Smooth muscle cell (in vitro differentiated cells): ENCODE measurements at regions not wholly inside any gene's neighbourhood (a gene's known extent, or its start where the extent isn't known, plus 50 kb on each side); places are given as distances from the start of the nearest gene placed in this dataset.

ENCODE experiments used
- DNase-seq: peaks from one replicate; lab custom pipeline; 2025; ENCODE audit not compliant: unreplicated experiment; lab: John Stamatoyannopoulos, UW
- H2AFZ ChIP-seq: fragments of 200-600 bp; sonication (generic); 2 replicates; pipeline ENCODE4 v1.6.0; 2016; ENCODE audit warnings: antibody characterized with exemption, low read depth, mild to moderate bottlenecking
- H3F3A ChIP-seq: fragments of 200-600 bp; sonication (generic); 2 replicates; pipeline ENCODE4 v1.6.0; 2017; ENCODE audit warnings: antibody characterized with exemption, low read depth
- H3K27ac ChIP-seq: fragments of 200-600 bp; sonication (generic); 2 replicates; pipeline ENCODE4 v1.5.1; 2016; ENCODE audit warnings: low read depth, mild to moderate bottlenecking
- H3K27me3 ChIP-seq: fragments of 200-600 bp; sonication (generic); 2 replicates; pipeline ENCODE4 v1.6.1; 2016; ENCODE audit warnings: low read depth, mild to moderate bottlenecking
- H3K36me3 ChIP-seq: fragments of 200-600 bp; sonication (generic); 2 replicates; pipeline ENCODE4 v1.5.1; 2016; ENCODE audit warnings: low read depth
- H3K4me1 ChIP-seq: fragments of 200-600 bp; sonication (generic); 2 replicates; pipeline ENCODE4 v1.5.1; 2016; ENCODE audit warnings: low read depth
- H3K4me2 ChIP-seq: fragments of 200-600 bp; sonication (generic); 2 replicates; pipeline ENCODE4 v1.6.0; 2016; ENCODE audit warnings: mild to moderate bottlenecking
- H3K4me3 ChIP-seq: fragments of 200-600 bp; sonication (generic); 2 replicates; pipeline ENCODE4 v1.5.1; 2016; ENCODE audit warnings: mild to moderate bottlenecking
- H3K79me2 ChIP-seq: fragments of 200-600 bp; sonication (generic); 2 replicates; pipeline ENCODE4 v1.6.0; 2016; ENCODE audit warnings: low read depth, mild to moderate bottlenecking
- H3K9ac ChIP-seq: fragments of 200-600 bp; sonication (generic); 2 replicates; pipeline ENCODE4 v1.6.0; 2016; ENCODE audit warnings: low read depth
- H3K9me3 ChIP-seq: fragments of 200-600 bp; sonication (generic); replicated peaks from 2 replicates; pipeline ENCODE4 v1.5.1; 2016; ENCODE audit warnings: low read depth
- H4K20me1 ChIP-seq: fragments of 200-600 bp; sonication (generic); 2 replicates; pipeline ENCODE4 v1.6.0; 2016; ENCODE audit warnings: low read depth
- CTCF ChIP-seq: fragments of 200-600 bp; sonication (generic); IDR thresholded peaks from 2 replicates; pipeline ENCODE4 v1.5.1; 2017; ENCODE audit warnings: borderline replicate concordance, mild to moderate bottlenecking, antibody characterized with exemption; ENCODE audit not compliant: insufficient read depth, poor library complexity, severe bottlenecking
- WGBS: methylation state at CpG from one replicate; pipeline ENCODE4 v1.1.7; 2016; ENCODE audit warnings: low lambda C conversion rate; 5-methylcytosine and 5-hydroxymethylcytosine counted together

DNA sequence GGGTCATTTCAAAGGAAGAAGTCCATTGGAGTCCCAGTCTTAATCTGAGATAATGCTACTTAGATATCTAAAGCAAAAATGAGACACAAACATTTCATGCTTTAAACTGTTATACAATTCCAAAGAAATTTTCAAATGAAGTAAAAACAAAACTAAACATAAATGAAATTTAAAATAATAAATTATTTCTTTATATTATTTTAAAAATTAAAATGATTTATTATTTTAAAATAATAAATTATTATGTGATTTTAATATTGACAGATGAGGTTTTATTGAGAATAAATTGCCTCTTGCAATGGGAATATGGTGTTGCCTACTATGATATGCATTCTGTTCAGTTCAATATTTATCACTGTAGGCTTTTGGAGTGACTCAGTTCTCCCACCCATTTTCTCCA lies 93.7 kb upstream of the BACH2 start:
- Histone ChIP-seq H4K20me1 (no peaks in the 10 kb centered on the region), H3K27ac (no peak overlapping the region), H3K4me2 (no peak overlapping the region), H3K36me3 (no peaks in the 10 kb centered on the region), H3K4me3 (no peak overlapping the region), H3K79me2 (no peaks in the 10 kb centered on the region), H3K4me1 (peaks cover 4% of the 10 kb centered on the region), H3K9me3 (no peaks in the 10 kb centered on the region), H3K27me3 (peaks cover 7% of the 10 kb centered on the region), H2AFZ (no peak overlapping the region), H3F3A (no peaks in the 10 kb centered on the region), H3K9ac (no peak overlapping the region)
- TF ChIP-seq CTCF: no peak
- DNase-seq: no peak

- H3K27me3 ChIP-seq: no peaks in the 10 kb centered on the region
- no peak overlapping the region for H3K4me2 ChIP-seq
- DNase-seq: no peak
- 95% methylated on average over 5 of the region's 5 CpGs for WGBS
- no peak for TF ChIP-seq CTCF
- no peaks in the 10 kb centered on the region for H3K79me2 ChIP-seq
- no peaks in the 10 kb centered on the region for H3F3A ChIP-seq
- no peaks in the 10 kb centered on the region for H4K20me1 ChIP-seq
- no peaks in the 10 kb centered on the region for H3K9me3 ChIP-seq
- H3K27ac ChIP-seq: no peak overlapping the region
- H3K9ac ChIP-seq: no peak overlapping the region
- H3K4me3 ChIP-seq: no peak overlapping the region
- no peak overlapping the region for H2AFZ ChIP-seq
- no peaks in the 10 kb centered on the region for H3K36me3 ChIP-seq
- H3K4me1 ChIP-seq: peaks cover 4% of the 10 kb centered on the region
These were observed 91.8 kb upstream of the BACH2 start for GRCh38 chr6:90388395-90388794.

DNA sequence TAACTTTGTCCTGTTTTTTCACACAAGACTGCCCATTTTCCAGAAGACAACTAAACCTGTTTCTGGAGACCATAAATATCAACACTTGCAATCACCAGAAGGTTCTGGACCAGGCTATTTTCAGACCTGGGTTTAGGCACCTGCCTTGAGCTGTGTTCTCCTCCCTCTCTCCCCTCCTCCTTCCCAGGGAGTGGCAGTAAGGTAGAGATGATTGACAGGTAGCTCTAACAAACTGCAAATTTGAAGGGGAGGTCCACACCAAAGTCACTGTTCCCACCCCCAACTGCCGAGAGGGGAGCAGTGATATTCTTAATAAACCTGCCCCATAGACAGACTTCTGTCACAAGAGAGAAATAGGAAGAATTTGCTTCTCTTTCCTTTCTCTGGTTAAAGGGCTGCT lies 91.2 kb upstream of the BACH2 start:
- Histone ChIP-seq H3K36me3 (no peaks in the 10 kb centered on the region), H3K9ac (no peak overlapping the region), H3K4me2 (no peak overlapping the region), H4K20me1 (no peaks in the 10 kb centered on the region), H3K27ac (no peak overlapping the region), H2AFZ (no peak overlapping the region), H3K9me3 (no peaks in the 10 kb centered on the region), H3K4me3 (no peak overlapping the region), H3K79me2 (no peaks in the 10 kb centered on the region), H3F3A (no peaks in the 10 kb centered on the region), H3K27me3 (peaks cover 2% of the 10 kb centered on the region), H3K4me1 (peaks cover 4% of the 10 kb centered on the region)
- no peak for TF ChIP-seq CTCF
- DNase-seq: no peak
- WGBS: 76% methylated on average over 1 of the region's 1 CpG

- Histone ChIP-seq H3K4me1 (peaks cover 4% of the 10 kb centered on the region), H3K4me2 (no peak overlapping the region), H3K79me2 (no peaks in the 10 kb centered on the region), H3K9ac (no peak overlapping the region), H3F3A (no peaks in the 10 kb centered on the region), H4K20me1 (no peaks in the 10 kb centered on the region), H3K27me3 (peaks cover 6% of the 10 kb centered on the region), H3K4me3 (no peak overlapping the region), H3K9me3 (no peaks in the 10 kb centered on the region), H2AFZ (no peak overlapping the region), H3K36me3 (no peaks in the 10 kb centered on the region), H3K27ac (no peak overlapping the region)
- WGBS: 80% methylated on average over 5 of the region's 5 CpGs
- no peak for DNase-seq
- no peak for TF ChIP-seq CTCF
These were observed 90.7 kb upstream of the BACH2 start for GRCh38 chr6:90387383-90387775.
